Astrocyte of the spinal cord (primary cell): ENCODE measurements at regions not wholly inside any gene's neighbourhood (a gene's known extent, or its start where the extent isn't known, plus 50 kb on each side); places are given as distances from the start of the nearest gene placed in this dataset.

Experiments
- DNase-seq: peaks from one replicate; pipeline ENCODE4 v3.0.0; 2011; ENCODE audit warnings: low read depth, low spot score
- H3K4me3 ChIP-seq: 2 replicates; pipeline ENCODE4 v1.5.1; 2011; ENCODE audit warnings: low read depth, mild to moderate bottlenecking, low read length, moderate library complexity
- CTCF ChIP-seq: IDR thresholded peaks from 2 replicates; pipeline ENCODE4 v1.5.1; 2012; ENCODE audit warnings: low read depth, mild to moderate bottlenecking, low read length, inconsistent platforms
- in situ Hi-C: cut with HindIII; loops from 2 replicates; pipeline ENCODE4 v1.10.0; 2017; ENCODE audit warnings: low sequenced_read_pairs

- no peak for TF ChIP-seq CTCF
- in situ Hi-C loops: no loop called here
- no peak for DNase-seq
Observed at GRCh38 chr12:98387444-98387843, 127.9 kb upstream of the TMPO start.

GRCh38 chr12:98388126-98388525 lies 127.3 kb upstream of the TMPO start:
- H3K4me3 ChIP-seq: no peak overlapping the region
- TF ChIP-seq CTCF: no peak
- in situ Hi-C loops: no loop called here
- DNase-seq: no peak

More at GRCh38 chr12:98387444-98387843, 127.9 kb upstream of the TMPO start:
- H3K4me3 ChIP-seq: no peak overlapping the region

- in situ Hi-C loops: no loop called here
- DNase-seq: no peak
- TF ChIP-seq CTCF: no peak
Observed at GRCh38 chr12:98389593-98389992, 125.8 kb upstream of the TMPO start.

GRCh38 chr12:98397323-98398105 lies 117.9 kb upstream of the TMPO start:
- H3K4me3 ChIP-seq: peak overlapping the region; percentile 32
- in situ Hi-C loops: no loop called here
- DNase-seq: peak; percentile 80
- peak; percentile 81 for TF ChIP-seq CTCF

More at GRCh38 chr12:98389593-98389992, 125.8 kb upstream of the TMPO start:
- no peak overlapping the region for H3K4me3 ChIP-seq

- peak; percentile 88 for DNase-seq
- in situ Hi-C loops: no loop called here
- TF ChIP-seq CTCF: no peak
- no peak overlapping the region for H3K4me3 ChIP-seq
Observed at GRCh38 chr12:98399532-98399931, 115.9 kb upstream of the TMPO start.

- DNase-seq: peak; percentile 12
- H3K4me3 ChIP-seq: no peak overlapping the region
- TF ChIP-seq CTCF: no peak
- in situ Hi-C loops: no loop called here
Observed at GRCh38 chr12:98401427-98401826, 114.0 kb upstream of the TMPO start.

- H3K4me3 ChIP-seq: no peak overlapping the region
- in situ Hi-C loops: no loop called here
- TF ChIP-seq CTCF: no peak
- DNase-seq: no peak
Observed at GRCh38 chr12:98402091-98402490, 113.3 kb upstream of the TMPO start.
